Right lobe of liver (tissue), 6 donors: ENCODE measurements at regions not wholly inside any gene's neighbourhood (a gene's known extent, or its start where the extent isn't known, plus 50 kb on each side); places are given as distances from the start of the nearest gene placed in this dataset.
"Not testable (repeated sequence)": the region's sequence is repeated elsewhere in the genome, so short reads cannot be mapped to it uniquely, and the experiment has no call there.

Experiments
- ATAC-seq, 4 donors: fragments of 200-7000 bp; cut with Tn5 transposase; one replicate each; pipeline ENCODE4 v1.9.1; 2020; ENCODE audit warnings: mild to moderate bottlenecking in 4 of 4, moderate library complexity in 4 of 4
- DNase-seq, 3 donors: peaks; one replicate each; pipeline ENCODE4 v3.0.0-alpha.2; 2020
- H3K27ac ChIP-seq, 3 donors: fragments of 200-600 bp; one replicate each; pipeline ENCODE4 v1.8.0; 2022
- H3K27me3 ChIP-seq, 2 donors: fragments of 200-600 bp; one replicate each; pipeline ENCODE4 v1.8.0; 2022
- H3K36me3 ChIP-seq, 4 donors: fragments of 200-600 bp; sonication (generic) in 1 of 4; one replicate each; pipeline versions ENCODE4 v1.5.1 to v1.8.0; 2017 to 2022; ENCODE audit warnings: control low read depth in 1 of 4
- H3K4me1 ChIP-seq, 4 donors: fragments of 200-600 bp; sonication (generic) in 1 of 4; one replicate each; pipeline versions ENCODE4 v1.5.1 to v1.8.0; 2017 to 2022; ENCODE audit warnings: control low read depth in 1 of 4
- H3K4me3 ChIP-seq, 3 donors: fragments of 200-600 bp; one replicate each; pipeline ENCODE4 v1.8.0; 2022
- H3K9me3 ChIP-seq, 4 donors: fragments of 200-600 bp; sonication (generic) in 1 of 4; one replicate each; pipeline versions ENCODE4 v1.5.1 to v1.8.0; 2017 to 2022; ENCODE audit warnings: control low read depth in 1 of 4
- POLR2A ChIP-seq: fragments of 450-650 bp; IDR thresholded peaks from one replicate; pipeline ENCODE4 v1.6.1; 2017; ENCODE audit warnings: antibody characterized with exemption, mild to moderate bottlenecking
- WGBS: methylation state at CpG from one replicate; pipeline ENCODE4 v1.1.6; 2018; ENCODE audit warnings: low coverage, low lambda C conversion rate; ENCODE audit not compliant: insufficient coverage; ENCODE audit errors: missing lambda C conversion rate; 5-methylcytosine and 5-hydroxymethylcytosine counted together
- intact Hi-C, 2 donors: fragments of 100-400 bp; cut with DNase I; formaldehyde crosslinking; loops; one replicate each; pipeline versions ENCODE4 v1.11.2 to v1.14.1; 2022
- TF ChIP-seq, protein P1 (sequence below), 4 donors: fragments of 200-600 bp in 3 of 4; fragments of 450-650 bp in 1 of 4; IDR thresholded peaks; one replicate each; pipeline versions ENCODE4 v1.5.1 to v1.8.0; 2016 to 2022; ENCODE audit warnings: antibody characterized with exemption in 4 of 4, mild to moderate bottlenecking in 2 of 4
- donor health status: DM: no; HTN: yes; CAD: no.
- donor health status: DM: no; HTN: no; CAD: no.
- donor health status: DM: no; HTN: no; CAD: no.
- donor health status: DM: no; HTN: yes; CAD: no.
- donor health status: DM: no; HTN: yes; CAD: no.

GRCh38 chr2:89797320-89798038, 1106.0 kb downstream of the RPIA start:
- 47% methylated on average over 15 of the region's 15 CpGs for WGBS
- no peaks in the 10 kb centered on the region for H3K27me3 ChIP-seq
- no peaks in the 10 kb centered on the region for H3K36me3 ChIP-seq
- ATAC-seq (no peak), DNase-seq (no peak)
- no peak overlapping the region for H3K27ac ChIP-seq
- intact Hi-C loops, result no loop called here
- H3K4me3 ChIP-seq, result no peak overlapping the region
- H3K4me1 ChIP-seq, result no peaks in the 10 kb centered on the region
- H3K9me3 ChIP-seq, result peaks cover 0 to 72% (median 12%) of the 10 kb centered on the region in 4 donors
- TF ChIP-seq, protein P1, sequence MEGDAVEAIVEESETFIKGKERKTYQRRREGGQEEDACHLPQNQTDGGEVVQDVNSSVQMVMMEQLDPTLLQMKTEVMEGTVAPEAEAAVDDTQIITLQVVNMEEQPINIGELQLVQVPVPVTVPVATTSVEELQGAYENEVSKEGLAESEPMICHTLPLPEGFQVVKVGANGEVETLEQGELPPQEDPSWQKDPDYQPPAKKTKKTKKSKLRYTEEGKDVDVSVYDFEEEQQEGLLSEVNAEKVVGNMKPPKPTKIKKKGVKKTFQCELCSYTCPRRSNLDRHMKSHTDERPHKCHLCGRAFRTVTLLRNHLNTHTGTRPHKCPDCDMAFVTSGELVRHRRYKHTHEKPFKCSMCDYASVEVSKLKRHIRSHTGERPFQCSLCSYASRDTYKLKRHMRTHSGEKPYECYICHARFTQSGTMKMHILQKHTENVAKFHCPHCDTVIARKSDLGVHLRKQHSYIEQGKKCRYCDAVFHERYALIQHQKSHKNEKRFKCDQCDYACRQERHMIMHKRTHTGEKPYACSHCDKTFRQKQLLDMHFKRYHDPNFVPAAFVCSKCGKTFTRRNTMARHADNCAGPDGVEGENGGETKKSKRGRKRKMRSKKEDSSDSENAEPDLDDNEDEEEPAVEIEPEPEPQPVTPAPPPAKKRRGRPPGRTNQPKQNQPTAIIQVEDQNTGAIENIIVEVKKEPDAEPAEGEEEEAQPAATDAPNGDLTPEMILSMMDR (IDR thresholded peaks at IDR 0.05), result no peak
- TF ChIP-seq POLR2A, result no peak

DNA sequence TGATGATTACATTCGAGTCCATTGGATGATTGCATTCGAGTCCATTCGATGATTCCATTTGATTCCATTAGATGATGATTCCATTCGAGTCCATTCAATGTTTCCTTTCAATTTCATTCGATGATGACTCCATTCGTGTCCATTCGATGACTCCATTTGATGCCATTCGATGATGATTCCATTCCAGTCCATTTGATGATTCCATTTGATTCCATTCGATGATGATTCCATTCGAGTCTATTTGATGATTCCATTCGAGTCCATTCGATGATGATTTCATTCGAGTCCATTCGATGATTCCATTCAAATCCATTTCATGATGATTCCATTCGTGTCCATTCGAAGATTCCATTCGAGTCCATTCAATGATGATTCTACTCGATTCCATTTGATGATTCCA, 1109.7 kb downstream of the RPIA start:
- intact Hi-C loops, H3K27ac ChIP-seq, H3K4me3 ChIP-seq, DNase-seq, H3K4me1 ChIP-seq, ATAC-seq, H3K27me3 ChIP-seq, H3K36me3 ChIP-seq: not testable (repeated sequence)
- H3K9me3 ChIP-seq, result peaks cover 0 to 90% (median 8%) of the 10 kb centered on the region in 4 donors
- WGBS, result 51% methylated on average over 18 of the region's 18 CpGs

- H3K36me3 ChIP-seq, ATAC-seq, H3K4me3 ChIP-seq, DNase-seq, H3K27me3 ChIP-seq, intact Hi-C loops, H3K27ac ChIP-seq, H3K4me1 ChIP-seq: not testable (repeated sequence)
- peaks cover 0 to 78% (median 3%) of the 10 kb centered on the region in 4 donors for H3K9me3 ChIP-seq
- 49% methylated on average over 14 of the region's 14 CpGs for WGBS
These were observed 1114.9 kb downstream of the RPIA start for GRCh38 chr2:89806363-89806762.

DNA sequence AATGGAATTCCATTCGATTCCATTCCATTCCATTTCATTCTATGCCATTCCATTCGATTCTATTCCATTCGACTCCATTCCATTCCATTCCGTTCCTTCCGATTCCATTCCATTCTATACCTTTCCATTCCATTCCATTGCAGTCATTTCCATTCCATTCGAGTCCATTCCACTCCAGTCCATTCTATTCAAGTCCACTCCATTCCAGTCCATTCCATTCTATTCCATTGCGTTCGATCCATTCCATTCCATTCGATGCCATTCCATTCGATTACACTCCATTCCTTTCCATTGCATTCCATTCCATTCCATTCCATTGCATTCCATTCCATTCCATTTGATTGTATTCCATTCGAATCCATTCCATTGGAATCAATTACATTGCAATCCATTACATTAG, 1119.8 kb downstream of the RPIA start:
- no peak overlapping the region for H3K27ac ChIP-seq
- intact Hi-C loops, result no loop called here
- WGBS, result 60% methylated on average over 11 of the region's 11 CpGs
- H3K36me3 ChIP-seq, result no peaks in the 10 kb centered on the region
- DNase-seq (no peak), ATAC-seq (no peak)
- no peaks in the 10 kb centered on the region for H3K4me1 ChIP-seq
- no peaks in the 10 kb centered on the region for H3K27me3 ChIP-seq
- peaks cover 2 to 63% (median 6%) of the 10 kb centered on the region in 4 donors for H3K9me3 ChIP-seq
- TF ChIP-seq, protein P1 (IDR thresholded peaks at IDR 0.05), result no peak
- no peak for TF ChIP-seq POLR2A
- no peak overlapping the region for H3K4me3 ChIP-seq

GRCh38 chr2:89811910-89812309, 1120.4 kb downstream of the RPIA start:
- H3K27me3 ChIP-seq, H3K27ac ChIP-seq, H3K36me3 ChIP-seq, ATAC-seq, H3K4me3 ChIP-seq, DNase-seq, intact Hi-C loops, H3K4me1 ChIP-seq: not testable (repeated sequence)
- peaks cover 2 to 59% (median 6%) of the 10 kb centered on the region in 4 donors for H3K9me3 ChIP-seq
- 52% methylated on average over 14 of the region's 14 CpGs for WGBS

- H3K36me3 ChIP-seq, intact Hi-C loops, H3K4me1 ChIP-seq, H3K4me3 ChIP-seq, ATAC-seq, DNase-seq, H3K27me3 ChIP-seq, H3K27ac ChIP-seq: not testable (repeated sequence)
- peaks cover 2 to 56% (median 12%) of the 10 kb centered on the region in 4 donors for H3K9me3 ChIP-seq
- 65% methylated on average over 16 of the region's 16 CpGs for WGBS
These were observed 1122.9 kb downstream of the RPIA start for GRCh38 chr2:89814359-89814758.
